GM13977 (cell line): ENCODE measurements at regions not wholly inside any gene's neighbourhood (a gene's known extent, or its start where the extent isn't known, plus 50 kb on each side); places are given as distances from the start of the nearest gene placed in this dataset.

ENCODE experiments used
- DNase-seq: peaks from one replicate; pipeline ENCODE4 v3.0.0; 2012; ENCODE audit warnings: low spot score
- CTCF ChIP-seq: IDR thresholded peaks from 2 replicates; pipeline ENCODE4 v1.5.1; 2012; ENCODE audit warnings: mild to moderate bottlenecking, control low read depth; ENCODE audit not compliant: insufficient read depth; ENCODE audit errors: extremely low read depth, missing control alignments
- in situ Hi-C: fragments of 300-500 bp; cut with MboI; formaldehyde crosslinking; loops from one replicate; pipeline ENCODE4 v1.12.0; 2022; ENCODE audit warnings: low sequenced_read_pairs, low pct_unique_long_range_greater_than_20kb, mixed read lengths, inconsistent platforms; ENCODE audit not compliant: unreplicated experiment

GRCh38 chr10:35922876-35923600, 280.9 kb upstream of the FZD8 start:
- no peak for TF ChIP-seq CTCF
- in situ Hi-C loops: no loop called here
- DNase-seq: no peak

- in situ Hi-C loops: no loop called here
- no peak for TF ChIP-seq CTCF
- DNase-seq: no peak
Measured at GRCh38 chr10:35921866-35922350, 279.8 kb upstream of the FZD8 start.

GRCh38 chr10:35916791-35917190, 274.7 kb upstream of the FZD8 start:
- in situ Hi-C loops: no loop called here
- DNase-seq: no peak
- TF ChIP-seq CTCF: no peak

- in situ Hi-C loops: no loop called here
- no peak for DNase-seq
- TF ChIP-seq CTCF: no peak
Measured at GRCh38 chr10:35913628-35914027, 271.5 kb upstream of the FZD8 start.

- in situ Hi-C loops: no loop called here
- no peak for TF ChIP-seq CTCF
- DNase-seq: no peak
Measured at GRCh38 chr10:35912615-35913569, 270.8 kb upstream of the FZD8 start.

- in situ Hi-C loops: no loop called here
- DNase-seq: no peak
- TF ChIP-seq CTCF: no peak
Measured at GRCh38 chr10:35911954-35912353, 269.9 kb upstream of the FZD8 start.
